ENCODE measurements at regions not wholly inside any gene's neighbourhood (a gene's known extent, or its start where the extent isn't known, plus 50 kb on each side); places are given as distances from the start of the nearest gene placed in this dataset.
A peak's percentile ranks its signal among the peaks of the same experiment; 100 is the strongest.
"Not testable (repeated sequence)": the region's sequence is repeated elsewhere in the genome, so short reads cannot be mapped to it uniquely, and the experiment has no call there.

GRCh38 chr4:69034315-69034740 lies 61.9 kb upstream of the UGT2B7 start:
- H3K9ac ChIP-seq (replicated peaks in 1 of 4; ENCODE audit: extremely low read depth in 1 of 4, low read depth in 3 of 4, low read length in 3 of 4); H3K14ac ChIP-seq (ENCODE audit: insufficient read length); H2BK20ac ChIP-seq (ENCODE audit: low read length); POLR2A ChIA-PET (ENCODE audit: partially characterized antibody); CTCF ChIA-PET (ENCODE audit: partially characterized antibody); H3K23me2 ChIP-seq (ENCODE audit: low read depth, low read length); DNase-seq (ENCODE audit: low read depth in 1 of 2, low spot score in 2 of 2); H3K4me3 ChIP-seq (ENCODE audit: extremely low read depth in 1 of 4, insufficient read depth in 2 of 4, low read depth in 3 of 4, low read length in 4 of 4); H3K4me1 ChIP-seq (replicated peaks in 1 of 4; ENCODE audit: control insufficient read depth in 3 of 4, insufficient read depth in 4 of 4, low read length in 3 of 4); H3K79me2 ChIP-seq (ENCODE audit: control insufficient read depth in 1 of 2, insufficient read depth in 2 of 2, low read length in 2 of 2); H3K56ac ChIP-seq (replicated peaks; ENCODE audit: insufficient read length, low read depth, low read length); H2BK12ac ChIP-seq (ENCODE audit: low read depth, low read length); H3K4ac ChIP-seq (replicated peaks; ENCODE audit: insufficient read length, low read depth, low read length); H2AFZ ChIP-seq (ENCODE audit: low read length); H4K5ac ChIP-seq (ENCODE audit: insufficient read length, low read depth, low read length); H4K20me1 ChIP-seq (replicated peaks in 1 of 2; ENCODE audit: control insufficient read depth in 1 of 2, insufficient read depth in 2 of 2, low read length in 2 of 2); H4K8ac ChIP-seq (ENCODE audit: extremely low read depth, insufficient read depth, low read length); H2AK5ac ChIP-seq (ENCODE audit: low read depth, low read length); H3K4me2 ChIP-seq (ENCODE audit: insufficient read depth in 1 of 2, low read depth in 2 of 2, low read length in 2 of 2); H2BK120ac ChIP-seq (replicated peaks; ENCODE audit: low read depth, low read length); H3K27ac ChIP-seq (ENCODE audit: low read depth, low read length); H3K36me3 ChIP-seq (ENCODE audit: control insufficient read depth in 2 of 4, insufficient read depth in 4 of 4, low read length in 3 of 4); H3K9me3 ChIP-seq (ENCODE audit: insufficient read depth in 2 of 2, low read depth in 1 of 2, low read length in 1 of 2); H3K79me1 ChIP-seq (ENCODE audit: low read depth, low read length); H2BK5ac ChIP-seq (ENCODE audit: low read depth, low read length); H3K27me3 ChIP-seq (replicated peaks in 1 of 4; ENCODE audit: control insufficient read depth in 3 of 4, extremely low read depth in 1 of 4, insufficient read depth in 3 of 4, low read length in 3 of 4); H3K18ac ChIP-seq (ENCODE audit: extremely low read depth, low read length); H2BK15ac ChIP-seq (ENCODE audit: low read length); H4K91ac ChIP-seq (replicated peaks; ENCODE audit: insufficient read length, low read length); FAIRE-seq; H3K23ac ChIP-seq (ENCODE audit: insufficient read length): not testable (repeated sequence)
- peak in 1 of 2 experiments; percentile 20; a peak in 1 of 3 replicates for TF ChIP-seq EP300 (IDR thresholded peaks at IDR 0.05; ENCODE audit: borderline replicate concordance in 1 of 2, low read depth in 2 of 2, low read length in 2 of 2)
- 67% methylated on average over 3 of the region's 3 CpGs; no CpG with 5 or more reads in 1 of the 2 experiments for WGBS, 2 experiments (ENCODE audit: extremely low coverage in 1 of 2, insufficient coverage in 1 of 2, insufficient read length in 1 of 2, insufficient replicate concordance in 2 of 2, low coverage in 1 of 2, low lambda C conversion rate in 2 of 2, missing lambda C conversion rate in 1 of 2)
